ENCODE measurements at regions not wholly inside any gene's neighbourhood (a gene's known extent, or its start where the extent isn't known, plus 50 kb on each side); places are given as distances from the start of the nearest gene placed in this dataset.

DNA sequence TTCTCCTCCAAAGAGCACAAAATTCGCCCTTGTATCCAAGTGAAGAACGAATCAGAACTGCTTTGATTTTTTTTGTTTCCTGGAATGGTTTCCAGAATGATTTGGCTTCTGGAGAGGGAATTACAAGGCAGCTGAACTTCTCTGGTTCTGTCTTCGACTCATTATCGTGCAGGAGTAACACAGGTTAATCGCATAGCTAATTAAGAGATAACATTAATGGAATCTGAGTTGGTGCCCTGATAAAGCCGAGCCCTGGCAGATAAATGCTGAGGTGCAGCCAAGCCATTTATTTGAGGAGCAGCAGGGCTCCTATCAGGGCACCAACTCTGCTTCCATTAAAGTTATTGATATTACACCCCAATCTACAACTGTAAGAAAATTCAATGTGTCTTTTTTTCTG lies 433.7 kb downstream of the ZNF521 start:
- no peak for DNase-seq

DNA sequence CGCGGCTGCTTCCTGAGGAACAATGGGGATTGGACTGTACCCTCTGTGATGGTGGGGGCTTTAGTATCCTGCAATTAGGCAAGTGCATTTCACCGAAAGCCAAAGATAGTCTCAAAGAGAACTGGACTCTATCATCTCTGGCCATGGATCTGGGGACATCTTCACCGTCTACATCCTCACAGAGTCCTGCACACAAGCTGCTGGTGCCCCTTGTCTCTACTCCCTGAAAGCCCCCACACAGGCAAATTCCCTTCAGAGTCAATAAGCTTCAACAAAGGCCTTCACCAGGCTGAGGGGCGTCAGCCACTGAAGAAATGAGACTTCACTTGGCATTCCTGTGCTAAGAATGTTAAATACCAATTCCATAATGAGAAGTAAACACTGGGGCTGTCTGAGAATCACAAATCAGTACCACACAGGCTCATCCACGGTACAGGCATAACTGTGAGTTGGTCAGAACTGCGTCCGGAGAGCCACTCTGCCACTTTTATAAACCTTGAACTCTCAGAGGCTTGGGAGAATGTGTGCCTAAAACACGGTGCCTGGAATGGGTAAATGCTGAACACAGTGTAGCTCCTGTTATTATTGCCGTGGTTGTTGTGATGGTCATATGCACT lies 432.7 kb downstream of the ZNF521 start:
- no peak for DNase-seq

DNA sequence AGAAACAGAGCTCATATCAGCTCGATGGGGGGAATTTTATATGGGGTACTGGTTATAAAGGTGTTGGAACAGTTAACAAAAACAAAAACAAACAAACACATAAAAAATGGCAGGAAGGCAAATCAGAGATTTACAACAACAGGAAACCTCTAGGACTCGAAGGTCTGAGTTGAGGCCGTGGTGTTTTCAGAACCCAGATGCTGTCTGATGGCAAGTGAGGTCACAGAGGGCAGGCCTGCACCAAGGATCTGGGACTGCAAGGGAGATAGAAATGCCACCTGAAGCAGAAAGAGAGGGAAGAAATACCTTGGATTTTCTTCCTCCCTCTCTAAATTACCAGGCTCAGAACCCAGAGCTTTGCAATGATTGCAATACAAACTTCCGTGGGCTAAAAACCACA lies 429.5 kb downstream of the ZNF521 start:
- DNase-seq = no peak

DNA sequence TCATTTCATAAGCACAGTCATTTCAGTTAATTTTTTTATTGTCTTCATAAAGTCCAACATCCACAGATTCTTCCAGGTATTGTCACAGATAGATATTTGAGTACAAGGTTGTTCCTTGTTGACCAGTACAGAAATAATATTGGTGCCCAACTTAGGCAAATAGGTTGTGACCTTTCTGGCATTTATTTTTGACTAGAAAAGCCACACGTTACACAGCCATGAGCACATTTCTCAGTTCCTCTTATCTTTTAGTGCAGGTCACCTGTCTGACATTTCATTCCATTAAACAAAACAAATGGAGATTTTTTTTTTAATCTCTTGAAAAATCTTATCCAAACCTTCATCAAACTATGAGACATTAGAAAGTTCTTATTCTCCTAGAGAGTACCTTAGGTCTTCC lies 428.8 kb downstream of the ZNF521 start:
- DNase-seq = no peak

DNA sequence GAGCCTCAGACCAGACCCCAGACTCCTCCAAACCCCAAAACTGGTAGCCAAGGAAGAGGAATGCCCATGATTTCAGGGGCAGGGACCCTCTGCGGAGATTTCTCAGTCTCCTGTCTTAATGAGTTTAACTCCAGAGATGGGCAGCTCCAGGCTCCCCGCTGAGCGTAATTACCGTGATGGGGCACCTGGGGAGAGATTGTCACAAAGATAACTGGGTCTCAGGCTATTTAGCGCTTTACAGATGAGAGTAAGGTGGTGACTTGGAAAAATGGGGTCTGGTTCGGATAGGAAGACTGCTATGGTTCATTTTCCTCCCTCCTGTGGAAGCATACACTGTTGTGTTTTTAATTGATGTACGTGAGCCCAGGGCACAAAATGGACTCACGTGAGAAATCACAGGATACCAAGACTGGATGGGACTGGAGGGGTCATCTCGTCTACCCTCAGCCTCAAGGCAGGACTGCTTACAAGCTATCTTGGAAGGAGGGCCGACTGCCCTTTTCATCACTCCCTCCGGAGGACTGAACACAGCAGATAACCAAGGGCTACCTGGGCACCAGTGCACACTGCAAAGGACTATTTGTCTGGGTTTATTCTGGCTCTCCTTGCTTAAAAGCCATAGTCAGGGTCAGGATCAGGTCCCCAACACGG lies 427.8 kb downstream of the ZNF521 start:
- no peak for DNase-seq

DNA sequence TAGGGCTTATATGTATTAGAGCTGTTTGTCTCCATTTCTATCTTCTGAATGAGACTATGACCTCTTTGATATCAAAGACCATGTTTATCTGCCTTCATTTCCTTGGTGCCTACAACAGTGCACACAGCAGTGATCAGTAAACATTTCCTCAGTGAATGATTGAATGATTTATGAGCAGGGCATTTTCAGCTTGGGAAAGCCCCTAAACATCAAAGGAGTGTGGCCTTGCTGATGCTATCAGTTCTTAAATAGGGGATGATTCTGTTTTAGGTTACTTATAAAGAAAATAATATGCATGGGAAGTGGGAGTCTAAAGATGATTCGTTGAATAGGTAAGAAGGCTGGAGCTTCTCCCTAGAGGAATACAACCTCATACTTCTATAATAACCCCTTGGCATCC lies 425.3 kb downstream of the ZNF521 start:
- DNase-seq = no peak

DNA sequence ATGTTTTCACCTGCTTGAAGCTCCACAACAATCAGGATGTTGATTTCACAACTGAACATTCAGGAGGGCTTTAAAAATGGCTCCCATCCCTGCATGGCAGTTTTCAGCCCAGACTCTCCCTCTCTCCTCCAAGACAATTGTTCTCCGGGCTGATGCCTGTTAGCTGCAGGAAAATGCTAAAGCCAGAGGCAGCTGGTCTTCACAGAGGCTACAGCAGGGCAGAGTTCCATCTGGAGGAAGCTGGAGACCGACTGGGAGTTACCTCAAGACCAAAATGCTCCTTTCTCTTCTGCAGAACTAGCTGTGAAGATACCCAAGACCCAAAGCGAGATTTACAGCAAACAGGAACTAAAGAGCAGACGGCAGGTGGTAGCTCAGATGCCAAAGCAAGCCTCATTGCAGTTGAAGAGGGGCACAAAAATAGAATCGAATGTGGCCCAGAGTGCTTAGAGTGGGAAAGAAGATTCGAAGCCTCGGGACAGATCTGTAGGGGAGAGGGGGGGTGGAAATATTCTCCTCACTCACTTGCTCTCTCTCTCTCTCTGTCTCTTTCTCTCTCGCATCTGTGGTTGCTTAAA lies 423.6 kb downstream of the ZNF521 start:
- no peak for DNase-seq

DNA sequence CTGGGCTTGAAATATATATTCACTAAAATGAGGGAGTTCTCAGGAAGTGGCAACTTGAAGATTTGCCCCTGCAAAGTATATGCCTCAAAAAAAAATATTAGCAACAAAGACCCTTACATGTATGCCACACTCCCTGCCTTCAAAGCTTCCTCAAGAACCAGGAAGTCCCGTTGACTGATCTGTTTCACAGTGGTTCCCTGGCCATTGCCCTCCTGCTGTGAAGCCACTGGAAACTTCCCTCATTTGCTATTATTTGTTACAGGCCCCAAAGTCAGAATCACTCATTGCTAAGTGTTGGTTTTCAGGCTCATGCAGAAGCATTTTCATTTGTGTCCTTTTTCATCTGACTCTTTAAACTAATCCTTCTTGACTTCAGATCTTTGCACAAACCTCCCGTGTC lies 421.5 kb downstream of the ZNF521 start:
- no peak for DNase-seq

DNA sequence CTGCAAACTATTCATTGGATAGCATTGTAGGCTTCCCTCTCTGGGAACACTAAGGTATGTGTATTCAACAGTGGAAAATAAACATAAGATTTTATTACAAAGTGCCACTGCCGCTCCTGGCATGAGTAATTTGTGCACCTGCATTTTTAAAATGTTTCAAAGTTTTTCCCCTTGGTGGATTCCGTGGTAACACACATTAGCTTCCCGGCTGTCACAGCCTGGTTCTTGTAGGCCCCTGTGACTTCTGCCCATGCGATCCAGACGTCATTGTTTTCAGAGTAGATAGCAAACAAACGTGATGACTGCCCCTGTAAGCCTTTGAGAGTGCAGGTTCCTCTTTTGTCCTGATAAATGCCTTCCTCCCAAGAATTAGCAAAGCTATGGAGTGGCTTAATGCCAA lies 421.0 kb downstream of the ZNF521 start:
- no peak for DNase-seq

DNA sequence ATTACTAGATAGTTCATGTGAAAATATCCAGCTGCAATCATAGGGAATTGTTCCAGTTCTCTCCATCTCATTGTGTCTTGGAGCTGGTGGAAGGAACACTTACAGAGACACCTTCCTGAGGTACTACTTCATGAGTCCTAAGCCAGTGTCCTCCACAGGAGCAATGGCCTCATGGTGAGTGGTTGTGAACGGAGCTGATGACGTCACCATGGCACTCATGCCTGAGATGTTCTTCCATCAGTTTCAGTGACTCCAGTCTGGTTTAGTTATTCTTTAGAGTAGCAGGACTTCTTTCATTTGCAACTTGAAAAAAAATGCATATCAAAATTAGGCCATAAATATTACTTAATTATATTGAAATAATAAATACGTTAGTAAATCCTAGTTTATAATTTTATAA lies 418.6 kb downstream of the ZNF521 start:
- DNase-seq = no peak

DNA sequence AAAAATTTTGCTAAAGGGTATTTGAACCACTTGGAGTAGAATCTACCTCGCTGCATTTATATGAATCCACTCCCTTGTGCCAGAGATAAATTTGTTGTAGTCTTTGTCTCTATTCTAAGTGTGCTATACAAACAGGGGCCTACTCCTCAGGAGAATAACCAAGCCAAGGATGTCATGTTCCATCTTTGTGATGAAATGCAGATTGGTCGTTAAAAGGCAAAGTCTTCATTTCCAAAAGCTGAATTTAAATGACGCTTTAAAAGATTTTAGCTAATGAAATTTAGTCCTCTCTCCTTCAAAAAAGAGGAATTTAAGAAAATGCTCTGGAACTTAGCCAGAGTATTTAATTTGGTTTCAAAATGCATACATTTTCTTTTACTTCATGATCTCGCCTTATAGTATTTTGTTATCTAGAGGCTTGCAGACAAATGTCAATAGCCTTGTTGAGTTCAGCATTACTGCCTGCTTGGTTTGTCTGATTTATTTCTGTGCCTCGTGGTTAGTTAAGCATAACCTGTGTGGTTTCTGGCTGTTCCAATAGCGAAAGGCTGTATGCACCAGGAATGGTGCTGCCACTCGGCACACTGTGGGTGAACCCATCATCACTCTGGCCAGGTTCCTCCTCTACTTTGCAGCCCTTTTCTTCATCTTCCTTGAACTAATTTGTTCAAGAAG lies 417.6 kb downstream of the ZNF521 start:
- no peak for DNase-seq

DNA sequence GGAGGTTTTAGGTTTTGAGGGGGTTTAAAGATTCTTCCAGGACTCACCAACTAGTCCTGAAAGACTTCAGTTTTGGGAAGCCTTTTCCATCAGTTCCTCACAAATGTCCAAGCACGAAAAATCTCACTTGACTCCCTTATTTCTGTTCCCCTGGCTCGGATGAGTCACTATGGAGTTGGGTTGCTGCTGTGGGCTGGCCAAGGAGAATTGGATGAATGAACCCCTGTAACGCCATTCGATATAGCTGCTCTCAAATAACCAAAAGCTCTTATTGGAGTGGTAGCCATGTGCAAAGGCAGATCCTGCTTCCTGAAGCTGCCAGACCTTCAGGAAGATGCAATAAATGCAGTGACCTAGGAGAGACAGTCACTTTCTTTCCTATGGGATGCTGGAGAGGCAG lies 417.0 kb downstream of the ZNF521 start:
- DNase-seq = no peak

DNA sequence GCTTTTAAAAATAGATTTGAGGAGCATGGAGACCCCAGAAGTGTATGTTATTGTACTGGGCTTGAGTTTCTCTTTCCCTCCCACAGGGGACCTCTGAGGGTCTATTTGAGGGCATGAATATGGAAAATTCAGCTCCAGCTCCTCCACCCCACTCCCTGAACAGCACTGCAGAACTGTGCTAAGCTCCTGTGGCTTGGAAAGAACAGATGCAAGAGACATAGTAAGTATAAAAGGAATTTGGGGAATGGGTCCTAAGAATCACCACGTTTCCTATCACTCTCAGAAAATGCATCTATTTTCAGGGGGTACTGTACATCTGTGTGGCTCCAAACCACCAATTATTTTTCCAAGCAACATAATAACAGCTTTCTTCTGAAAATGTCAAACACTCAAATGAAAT lies 416.1 kb downstream of the ZNF521 start:
- DNase-seq = no peak

DNA sequence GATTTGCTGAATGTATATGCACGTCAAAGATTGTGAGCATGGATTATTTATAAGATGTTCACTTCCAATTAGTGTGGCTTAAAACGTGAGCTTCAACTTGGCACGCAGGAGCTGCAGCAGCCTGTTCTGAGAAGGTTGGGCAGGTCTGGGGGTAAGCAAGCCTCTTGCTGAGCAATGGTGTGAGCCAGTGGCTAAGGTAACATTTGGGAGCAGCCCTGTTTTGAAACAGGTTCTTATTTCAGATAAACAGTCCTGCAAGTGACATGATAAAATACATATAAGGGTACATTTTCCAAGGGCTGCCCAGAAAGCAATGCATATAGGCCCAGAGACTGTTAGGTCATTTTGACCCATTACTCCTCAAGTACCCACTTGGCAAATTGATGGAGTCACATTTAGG lies 415.3 kb downstream of the ZNF521 start:
- no peak for DNase-seq

DNA sequence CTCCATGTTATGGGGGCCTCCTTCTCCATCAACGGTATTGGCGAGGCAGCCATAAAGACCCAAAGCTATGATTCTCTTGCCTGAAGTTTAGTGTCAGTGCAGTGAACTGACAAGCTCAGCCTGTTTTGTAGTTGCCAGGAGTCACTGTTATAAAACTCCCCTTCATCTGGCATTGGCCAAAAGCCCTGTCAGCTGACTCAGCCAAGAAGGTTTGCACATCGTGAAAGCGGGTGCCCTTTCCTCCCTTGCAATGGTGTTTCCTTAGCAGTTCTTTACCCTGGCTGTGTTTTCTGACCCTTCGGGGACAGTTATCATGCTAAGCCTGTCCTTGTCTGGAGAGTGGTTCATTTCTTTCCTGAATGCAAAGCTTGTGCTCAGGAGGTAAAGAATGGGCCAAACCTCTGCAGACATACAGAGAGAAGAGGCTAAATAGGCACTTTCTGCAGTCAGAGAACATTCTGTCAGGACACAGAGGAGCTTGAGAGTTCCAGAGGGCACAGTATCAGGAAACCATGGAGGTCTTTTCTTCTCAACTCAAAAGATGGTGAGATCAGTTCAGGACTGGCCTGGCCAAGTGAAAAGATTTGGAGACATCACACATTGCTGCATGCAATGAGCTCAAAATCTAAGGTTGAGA lies 414.2 kb downstream of the ZNF521 start:
- no peak for DNase-seq

DNA sequence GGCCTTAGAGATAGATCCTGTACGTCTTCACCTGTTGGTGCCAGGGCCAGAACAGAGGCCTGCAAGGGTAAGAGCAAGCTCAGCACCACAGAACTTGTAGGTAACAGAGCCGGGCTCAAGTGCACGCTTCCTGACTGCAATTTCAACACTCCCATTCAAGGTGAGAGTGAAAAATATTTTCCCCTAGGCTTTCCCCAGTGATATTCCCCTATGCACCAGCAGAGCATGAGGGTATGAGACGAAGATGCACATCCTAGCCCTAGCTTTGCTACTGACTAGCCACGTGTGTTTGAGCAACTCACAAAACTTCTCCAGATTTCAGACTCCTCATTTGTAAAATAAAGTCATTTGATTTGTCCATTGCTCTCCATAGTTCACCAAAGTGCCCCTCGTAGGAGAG lies 411.6 kb downstream of the ZNF521 start:
- no peak for DNase-seq

DNA sequence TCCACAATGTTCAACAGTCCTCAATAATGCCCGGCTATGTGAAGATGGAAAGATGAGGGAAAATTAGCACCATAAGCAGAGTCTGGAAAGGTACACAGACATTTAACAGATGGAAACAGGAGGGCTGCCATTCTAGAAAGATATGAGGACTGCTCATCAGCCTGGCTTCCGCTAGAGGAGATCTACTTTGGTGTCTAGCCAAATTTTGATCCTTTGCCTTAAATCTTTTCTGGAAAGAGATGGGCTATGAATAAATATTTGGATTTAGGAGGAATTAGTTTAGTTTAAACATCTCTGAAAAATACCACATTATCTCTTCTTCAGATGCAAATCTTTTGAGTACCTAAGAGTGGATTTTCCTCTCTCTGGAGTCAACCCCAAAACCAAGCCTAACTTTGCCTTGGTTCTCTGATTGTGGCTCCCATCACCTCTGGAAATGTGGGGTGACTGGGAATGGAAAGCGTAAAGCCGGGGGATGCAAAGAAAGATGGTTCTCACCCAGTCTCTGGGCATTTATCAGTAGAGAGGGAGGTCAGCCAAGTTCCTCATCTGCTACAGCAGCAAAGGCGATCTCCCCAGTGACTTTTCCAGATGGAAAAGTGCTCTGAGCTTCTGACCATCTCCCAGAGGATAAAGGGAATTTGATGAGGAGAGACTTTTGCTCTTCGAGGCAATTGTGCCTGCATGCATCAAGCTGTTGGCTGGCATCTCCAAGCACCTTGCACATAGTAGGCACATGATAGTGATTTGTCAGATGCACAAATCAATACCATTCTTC lies 410.6 kb downstream of the ZNF521 start:
- DNase-seq = no peak

DNA sequence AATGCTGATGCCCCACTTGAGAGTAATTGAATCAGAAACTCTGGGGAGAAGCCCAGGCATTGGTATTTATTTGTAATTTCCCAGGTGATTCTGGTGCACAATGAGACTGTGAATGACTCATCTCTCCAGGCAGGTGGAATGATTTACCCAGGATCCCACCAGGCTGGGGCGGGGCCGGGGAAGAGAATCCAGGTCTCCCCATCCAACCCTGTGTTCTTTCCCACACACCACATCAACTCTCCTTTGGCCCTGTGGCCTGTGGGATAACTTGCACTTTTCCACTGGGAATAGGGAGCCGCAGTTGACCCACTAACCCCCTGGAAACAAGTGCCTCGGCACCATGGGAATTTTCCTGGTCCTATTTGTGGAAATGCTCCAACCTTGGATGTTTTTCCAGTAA lies 409.8 kb downstream of the ZNF521 start:
- DNase-seq = no peak

DNA sequence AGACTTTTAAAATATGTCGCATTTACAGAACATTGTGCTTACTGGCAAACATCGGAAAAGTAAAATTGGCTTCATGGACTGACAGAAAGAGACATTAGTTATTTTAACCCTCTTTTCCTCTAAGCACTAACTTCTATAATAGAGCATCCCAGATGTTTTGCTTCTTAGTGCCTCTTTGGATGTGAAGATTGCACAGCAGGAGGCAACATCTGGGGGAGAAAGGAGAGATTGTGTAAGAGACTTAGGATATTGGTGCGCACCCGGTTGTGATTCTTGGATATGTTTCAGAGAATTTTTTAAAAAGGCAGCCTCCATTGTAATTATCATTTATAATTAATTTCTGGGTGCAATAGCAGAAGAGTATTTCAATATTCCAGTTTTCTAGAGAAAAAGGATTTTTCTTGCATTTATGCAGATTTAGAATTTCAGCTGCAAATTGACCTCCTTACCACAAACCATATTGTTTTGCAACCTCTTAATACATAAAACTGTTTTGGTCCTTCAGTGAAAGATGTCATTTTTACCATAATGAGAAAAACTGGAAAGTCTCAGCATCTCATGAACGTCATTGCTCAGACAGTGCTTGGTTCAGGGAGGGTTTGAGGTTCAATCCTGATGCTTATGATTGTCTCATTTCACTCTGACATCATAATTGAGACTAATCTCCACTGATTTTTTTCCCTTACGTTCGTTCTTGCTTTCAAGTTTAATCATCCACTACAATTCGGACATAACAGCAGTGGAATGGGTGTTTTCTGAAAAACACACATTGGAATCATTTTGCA lies 404.3 kb downstream of the ZNF521 start:
- no peak for DNase-seq

DNA sequence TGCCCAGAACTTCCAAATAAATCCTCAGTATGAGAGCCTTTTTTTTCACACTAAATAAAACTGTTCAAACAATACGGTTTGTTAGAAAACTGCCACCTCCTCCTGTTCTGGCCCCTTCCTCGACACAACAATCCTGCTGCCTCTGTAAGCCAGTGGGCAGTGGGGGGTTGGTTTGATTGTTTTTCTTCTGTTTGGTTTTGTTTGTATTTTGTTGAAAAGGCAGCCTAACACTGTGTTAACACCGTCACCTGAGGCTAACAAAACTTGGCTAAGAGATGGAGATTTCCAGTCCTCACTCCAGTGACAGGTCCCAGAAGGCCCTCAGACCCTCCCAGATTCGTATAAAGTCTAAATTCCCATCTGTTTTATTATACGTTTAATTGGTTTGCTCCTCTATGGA lies 402.1 kb downstream of the ZNF521 start:
- DNase-seq = no peak

DNA sequence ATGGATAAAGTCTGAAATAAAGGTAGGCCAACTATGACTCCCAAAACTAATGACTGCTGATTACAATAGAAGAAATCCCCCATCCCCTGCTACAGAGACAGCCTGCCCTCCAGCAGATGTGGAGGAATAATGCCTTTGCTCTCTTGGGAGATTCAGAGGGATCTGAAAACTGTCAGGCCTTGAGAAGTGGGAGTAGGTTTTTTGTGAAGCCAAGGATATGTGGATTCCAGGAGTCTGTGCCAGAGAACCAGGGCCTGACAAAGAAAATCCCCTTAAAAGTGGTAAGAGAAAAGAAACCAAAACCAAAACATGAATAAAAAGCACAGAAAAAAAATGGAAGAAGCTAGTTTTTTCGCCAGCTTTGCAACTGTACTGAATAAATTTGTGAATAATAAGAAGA lies 397.6 kb downstream of the ZNF521 start:
- DNase-seq = no peak

DNA sequence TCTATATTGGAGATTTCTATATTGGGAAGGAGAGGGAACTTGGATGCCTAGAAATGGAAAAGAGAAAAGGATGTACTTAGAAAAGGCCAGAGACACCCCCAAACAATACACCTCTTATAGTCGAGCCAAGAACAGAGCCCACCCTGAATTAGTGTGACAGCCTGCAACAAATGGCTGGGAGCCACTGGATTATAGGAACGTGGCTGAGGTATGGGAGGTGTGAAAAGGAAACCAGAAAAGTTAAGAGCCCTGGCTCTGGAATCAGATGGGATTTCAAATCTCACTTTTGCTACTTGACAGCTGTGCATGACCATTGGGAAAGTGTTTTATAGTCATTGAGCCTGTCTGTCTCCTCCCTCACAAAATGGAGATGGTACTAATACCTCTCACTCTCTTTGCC lies 394.0 kb downstream of the ZNF521 start:
- DNase-seq = no peak
